ENCODE measurements at regions not wholly inside any gene's neighbourhood (a gene's known extent, or its start where the extent isn't known, plus 50 kb on each side); places are given as distances from the start of the nearest gene placed in this dataset.

- Histone ChIP-seq H2AFZ (ENCODE audit: low read depth, low read length, poor library complexity, severe bottlenecking) (no peak overlapping the region), H3K79me2 (ENCODE audit: insufficient read depth, low read length) (no peaks in the 10 kb centered on the region), H3K4me1 (ENCODE audit: control insufficient read depth in 1 of 2, insufficient read depth in 2 of 2, low read length in 2 of 2) (peaks cover 19 to 24% of the 10 kb centered on the region in 2 experiments), H3K4me2 (ENCODE audit: low read length) (no peak overlapping the region), H4K20me1 (ENCODE audit: insufficient read depth) (no peaks in the 10 kb centered on the region), H3K9me2 (ENCODE audit: insufficient read depth) (no peaks in the 10 kb centered on the region), H3K4me3 (replicated peaks in 1 of 2; ENCODE audit: low read depth in 1 of 2, low read length in 2 of 2) (no peak overlapping the region), H3K9ac (ENCODE audit: low read length) (no peak overlapping the region), H3K9me3 (ENCODE audit: control insufficient read depth in 1 of 2, insufficient read depth in 1 of 2, low read depth in 1 of 2, low read length in 2 of 2) (no peaks in the 10 kb centered on the region), H3K27ac (ENCODE audit: low read depth, low read length) (no peak overlapping the region), H3K27me3 (ENCODE audit: insufficient read depth, low read length) (no peaks in the 10 kb centered on the region), H3K36me3 (ENCODE audit: control insufficient read depth in 1 of 2, insufficient read depth in 2 of 2, low read length in 2 of 2) (no peaks in the 10 kb centered on the region)
- intact Hi-C loops (cut with micrococcal nuclease), result no loop called here
- DNase-seq (ENCODE audit: low read depth, low spot score) (no peak), ATAC-seq (no peak)
- TF ChIP-seq SP1 (IDR thresholded peaks at IDR 0.05; ENCODE audit: low read depth) (no peak), SRF (IDR thresholded peaks at IDR 0.05; ENCODE audit: low read depth) (no peak), ZBTB33 (IDR thresholded peaks at IDR 0.05; ENCODE audit: extremely low read depth, insufficient replicate concordance, low read length) (no peak), SIN3A (IDR thresholded peaks at IDR 0.05; ENCODE audit: low read depth) (no peak), ELF1 (IDR thresholded peaks at IDR 0.05; ENCODE audit: borderline replicate concordance, low read depth) (no peak), JUND (IDR thresholded peaks at IDR 0.05) (no peak), EZH2 (IDR thresholded peaks at IDR 0.05) (no peak), ZFX (IDR thresholded peaks at IDR 0.05) (no peak), TCF7L2 (IDR thresholded peaks at IDR 0.05; ENCODE audit: borderline replicate concordance, extremely low read depth, insufficient read depth, insufficient read length) (no peak), EZH2phosphoT487 (IDR thresholded peaks at IDR 0.05; ENCODE audit: borderline replicate concordance) (no peak), RAD21 (IDR thresholded peaks at IDR 0.05; ENCODE audit: low read depth) (no peak), EGR1 (IDR thresholded peaks at IDR 0.05; ENCODE audit: low read depth) (no peak), POLR2A (IDR thresholded peaks at IDR 0.05; ENCODE audit: borderline replicate concordance, extremely low read depth, insufficient read depth, insufficient read length) (no peak), ZNF274 (IDR thresholded peaks at IDR 0.05; ENCODE audit: low read depth, low read length) (no peak), YY1 (IDR thresholded peaks at IDR 0.05; ENCODE audit: extremely low read depth, insufficient replicate concordance, low read depth, low read length) (no peak), CBX3 (IDR thresholded peaks at IDR 0.05; ENCODE audit: low read depth) (no peak)
- TF ChIP-seq, protein P1, sequence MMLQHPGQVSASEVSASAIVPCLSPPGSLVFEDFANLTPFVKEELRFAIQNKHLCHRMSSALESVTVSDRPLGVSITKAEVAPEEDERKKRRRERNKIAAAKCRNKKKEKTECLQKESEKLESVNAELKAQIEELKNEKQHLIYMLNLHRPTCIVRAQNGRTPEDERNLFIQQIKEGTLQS (IDR thresholded peaks at IDR 0.05), result no peak
- TF ChIP-seq, protein P2, sequence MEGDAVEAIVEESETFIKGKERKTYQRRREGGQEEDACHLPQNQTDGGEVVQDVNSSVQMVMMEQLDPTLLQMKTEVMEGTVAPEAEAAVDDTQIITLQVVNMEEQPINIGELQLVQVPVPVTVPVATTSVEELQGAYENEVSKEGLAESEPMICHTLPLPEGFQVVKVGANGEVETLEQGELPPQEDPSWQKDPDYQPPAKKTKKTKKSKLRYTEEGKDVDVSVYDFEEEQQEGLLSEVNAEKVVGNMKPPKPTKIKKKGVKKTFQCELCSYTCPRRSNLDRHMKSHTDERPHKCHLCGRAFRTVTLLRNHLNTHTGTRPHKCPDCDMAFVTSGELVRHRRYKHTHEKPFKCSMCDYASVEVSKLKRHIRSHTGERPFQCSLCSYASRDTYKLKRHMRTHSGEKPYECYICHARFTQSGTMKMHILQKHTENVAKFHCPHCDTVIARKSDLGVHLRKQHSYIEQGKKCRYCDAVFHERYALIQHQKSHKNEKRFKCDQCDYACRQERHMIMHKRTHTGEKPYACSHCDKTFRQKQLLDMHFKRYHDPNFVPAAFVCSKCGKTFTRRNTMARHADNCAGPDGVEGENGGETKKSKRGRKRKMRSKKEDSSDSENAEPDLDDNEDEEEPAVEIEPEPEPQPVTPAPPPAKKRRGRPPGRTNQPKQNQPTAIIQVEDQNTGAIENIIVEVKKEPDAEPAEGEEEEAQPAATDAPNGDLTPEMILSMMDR (IDR thresholded peaks at IDR 0.05 in 2 of 3, conservative IDR thresholded peaks at IDR 0.05 in 1 of 3; ENCODE audit: borderline replicate concordance in 1 of 3, insufficient read depth in 1 of 3, low read depth in 2 of 3, low read length in 2 of 3), result no peak
- ChIA-PET POLR2A (no interaction called here), RAD21 (ENCODE audit: low non-redundant PET in 1 of 2, low total read pairs in 2 of 2, uncharacterized antibody in 2 of 2, unreplicated experiment in 2 of 2) (no interaction called here), CTCF (no interaction called here)
- no TSS peak for BruUV-seq (replicated peaks)
These were observed 73.9 kb downstream of the ARL6IP4 start for GRCh38 chr12:123054371-123054770.

All from HCT116 (cell line).